ENCODE measurements at regions not wholly inside any gene's neighbourhood (a gene's known extent, or its start where the extent isn't known, plus 50 kb on each side); places are given as distances from the start of the nearest gene placed in this dataset.

DNA sequence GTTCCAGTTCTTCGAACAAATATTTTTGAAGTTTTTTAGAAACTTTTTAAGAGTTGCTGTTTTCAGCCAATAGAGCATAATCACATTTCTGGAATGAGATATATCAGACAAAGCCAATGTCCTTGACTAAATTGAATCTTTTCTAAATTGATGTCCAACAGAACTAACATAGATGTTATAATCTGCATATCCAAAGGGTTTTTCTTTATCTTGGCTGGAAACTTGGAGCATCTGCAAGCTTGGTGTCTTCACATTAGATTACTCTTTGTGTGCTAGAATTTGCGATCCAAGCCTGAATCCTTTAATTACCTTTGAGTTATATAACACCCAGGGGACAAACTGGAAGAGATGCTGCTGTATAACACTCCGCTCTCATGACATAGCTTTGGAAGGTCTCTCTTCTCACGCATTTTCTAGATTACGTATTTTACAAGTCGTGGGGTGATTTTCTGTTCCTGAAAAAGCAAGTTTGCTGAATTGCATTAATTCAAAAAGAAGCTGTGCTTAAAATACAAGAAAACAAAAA lies 64.4 kb upstream of the FUCA2 start:
- H3K27ac ChIP-seq: no peak overlapping the region
- TF ChIP-seq, protein P1, sequence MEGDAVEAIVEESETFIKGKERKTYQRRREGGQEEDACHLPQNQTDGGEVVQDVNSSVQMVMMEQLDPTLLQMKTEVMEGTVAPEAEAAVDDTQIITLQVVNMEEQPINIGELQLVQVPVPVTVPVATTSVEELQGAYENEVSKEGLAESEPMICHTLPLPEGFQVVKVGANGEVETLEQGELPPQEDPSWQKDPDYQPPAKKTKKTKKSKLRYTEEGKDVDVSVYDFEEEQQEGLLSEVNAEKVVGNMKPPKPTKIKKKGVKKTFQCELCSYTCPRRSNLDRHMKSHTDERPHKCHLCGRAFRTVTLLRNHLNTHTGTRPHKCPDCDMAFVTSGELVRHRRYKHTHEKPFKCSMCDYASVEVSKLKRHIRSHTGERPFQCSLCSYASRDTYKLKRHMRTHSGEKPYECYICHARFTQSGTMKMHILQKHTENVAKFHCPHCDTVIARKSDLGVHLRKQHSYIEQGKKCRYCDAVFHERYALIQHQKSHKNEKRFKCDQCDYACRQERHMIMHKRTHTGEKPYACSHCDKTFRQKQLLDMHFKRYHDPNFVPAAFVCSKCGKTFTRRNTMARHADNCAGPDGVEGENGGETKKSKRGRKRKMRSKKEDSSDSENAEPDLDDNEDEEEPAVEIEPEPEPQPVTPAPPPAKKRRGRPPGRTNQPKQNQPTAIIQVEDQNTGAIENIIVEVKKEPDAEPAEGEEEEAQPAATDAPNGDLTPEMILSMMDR (IDR thresholded peaks at IDR 0.05): no peak
- DNase-seq (ENCODE audit: low spot score): no peak
- no peak overlapping the region for H3K4me3 ChIP-seq

DNA sequence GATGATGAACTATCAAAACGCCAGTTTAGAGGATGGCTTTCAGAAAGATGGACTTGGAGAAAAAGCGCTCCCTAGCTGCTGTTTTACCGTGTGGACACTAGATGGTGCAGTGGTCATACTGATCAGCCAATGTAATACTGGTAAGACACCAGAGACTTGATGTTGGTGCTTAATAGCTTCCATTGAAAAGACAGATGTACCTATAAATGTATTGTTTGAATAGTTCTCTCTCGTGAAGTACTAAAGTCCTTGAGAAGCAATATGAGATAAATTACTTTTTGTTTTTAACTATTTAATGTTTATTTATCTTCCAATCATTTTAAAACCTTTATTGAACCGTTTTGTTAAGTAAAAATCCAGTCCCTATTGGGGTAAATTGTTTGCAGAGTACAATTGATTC lies 63.9 kb upstream of the FUCA2 start:
- TF ChIP-seq, protein P1 (IDR thresholded peaks at IDR 0.05): peak; percentile 65
- no peak for DNase-seq (ENCODE audit: low spot score)
- Histone ChIP-seq H3K27ac (no peak overlapping the region), H3K4me3 (no peak overlapping the region)

DNA sequence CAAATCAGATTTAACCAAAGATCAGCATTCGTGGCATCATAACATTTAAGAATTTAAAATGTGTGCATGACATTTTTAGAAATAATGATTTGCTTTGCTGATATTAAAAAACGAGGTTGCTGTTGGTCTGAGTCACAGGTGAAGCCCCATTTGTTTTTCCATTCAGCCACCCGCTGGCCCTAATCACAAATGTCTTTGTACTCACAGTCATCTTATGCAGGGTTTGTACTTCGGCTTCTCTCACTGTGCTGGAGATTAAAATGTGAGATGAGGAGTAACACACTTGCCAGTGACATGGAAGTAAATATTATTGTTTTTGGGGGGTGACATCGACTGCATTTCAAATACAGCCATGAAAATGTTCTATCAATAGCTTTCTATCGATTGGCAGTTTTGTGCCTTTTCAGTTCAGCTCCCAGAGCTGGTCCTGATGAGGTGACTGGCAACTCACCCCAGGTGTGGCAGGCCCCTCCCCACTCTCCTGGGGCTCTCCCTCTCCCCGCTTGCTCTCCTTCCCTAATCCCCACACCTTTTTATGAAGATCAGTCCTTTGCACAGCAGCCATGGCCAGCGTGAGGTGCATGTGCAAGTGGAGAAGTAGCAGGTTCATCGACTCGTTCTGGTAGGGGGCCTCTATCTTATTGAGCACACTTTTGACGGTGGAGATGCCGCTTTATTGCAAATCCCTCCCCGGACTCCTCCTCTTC lies 58.8 kb upstream of the FUCA2 start:
- H3K4me3 ChIP-seq: no peak overlapping the region
- no peak overlapping the region for H3K27ac ChIP-seq
- no peak for DNase-seq (ENCODE audit: low spot score)
- TF ChIP-seq, protein P1 (IDR thresholded peaks at IDR 0.05): no peak

DNA sequence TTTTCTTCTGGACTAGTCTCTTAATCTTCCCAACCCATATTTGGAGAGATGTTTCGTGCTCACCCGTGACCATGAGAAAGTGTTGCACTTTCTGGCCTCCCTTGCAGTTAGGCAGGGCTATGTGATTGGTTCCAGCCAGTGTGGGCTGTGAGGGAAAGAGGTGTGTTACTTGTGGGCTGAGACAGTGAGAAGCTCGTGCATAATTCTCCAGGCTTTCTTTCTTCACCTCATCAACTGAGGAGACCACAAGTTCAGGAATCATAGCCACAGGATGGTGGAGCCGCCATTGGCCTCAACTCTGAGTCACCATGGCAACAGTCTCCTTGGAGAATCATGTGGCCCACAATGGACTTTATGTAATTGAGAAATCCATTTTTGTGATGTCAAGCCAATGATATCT lies 57.5 kb upstream of the FUCA2 start:
- Histone ChIP-seq H3K4me3 (no peak overlapping the region), H3K27ac (no peak overlapping the region)
- TF ChIP-seq, protein P1 (IDR thresholded peaks at IDR 0.05): no peak
- no peak for DNase-seq (ENCODE audit: low spot score)

DNA sequence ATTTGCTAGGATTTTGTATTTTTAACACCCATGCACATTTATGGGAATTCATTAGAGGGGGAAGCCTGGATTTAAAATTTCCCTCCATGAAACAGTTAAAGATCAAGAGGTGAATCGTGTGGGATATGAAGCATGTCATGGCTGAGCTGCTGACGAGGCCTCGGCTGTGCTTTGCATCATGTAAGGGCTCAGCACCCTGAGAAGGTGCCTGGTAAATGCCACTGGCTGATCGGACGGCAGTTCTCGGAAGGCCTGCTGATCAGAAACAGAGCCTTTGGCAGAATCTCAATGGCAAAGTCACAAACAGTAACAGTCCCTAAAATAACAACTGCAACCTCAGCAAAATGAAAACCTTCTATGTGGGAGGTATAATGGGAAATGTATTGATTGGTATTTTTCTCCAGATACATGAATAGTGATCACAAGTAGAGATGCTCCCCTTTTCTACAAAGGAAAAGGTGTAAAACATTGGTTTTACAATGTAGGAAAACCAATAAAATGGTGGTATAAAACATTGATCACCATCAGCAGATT lies 53.0 kb upstream of the FUCA2 start:
- DNase-seq (ENCODE audit: low spot score): no peak
- H3K4me3 ChIP-seq: no peak overlapping the region
- no peak overlapping the region for H3K27ac ChIP-seq
- TF ChIP-seq, protein P1 (IDR thresholded peaks at IDR 0.05): no peak

DNA sequence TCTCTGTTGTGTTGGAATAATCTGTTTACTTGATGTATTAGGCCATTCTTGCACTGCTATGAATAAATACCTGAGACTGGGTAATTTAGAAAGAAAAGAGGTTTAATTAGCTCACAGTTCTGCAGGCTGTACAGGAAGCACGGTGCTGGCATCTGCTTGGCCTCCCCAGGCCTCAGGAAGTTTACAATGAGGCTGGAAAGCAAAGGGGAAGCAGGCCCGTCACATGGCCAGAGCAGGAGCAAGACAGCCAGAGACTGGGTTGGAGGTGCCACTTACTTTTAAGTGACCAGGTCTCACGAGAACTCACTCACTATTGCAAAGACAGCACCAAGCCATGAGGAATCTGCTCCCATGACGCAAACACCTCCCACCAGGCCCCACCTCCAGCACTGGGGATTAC lies 50.6 kb upstream of the FUCA2 start:
- no peak for DNase-seq (ENCODE audit: low spot score)
- H3K27ac ChIP-seq: no peak overlapping the region

More for the DNA sequence above, 50.6 kb upstream of the FUCA2 start:
- TF ChIP-seq, protein P1 (IDR thresholded peaks at IDR 0.05): no peak
- H3K4me3 ChIP-seq: no peak overlapping the region

All from coronary artery (tissue), 2 donors.